ENCODE measurements at regions not wholly inside any gene's neighbourhood (a gene's known extent, or its start where the extent isn't known, plus 50 kb on each side); places are given as distances from the start of the nearest gene placed in this dataset.

Small RNA genes lying in the stretch of these regions (microRNA-seq; reads per million reads assigned to microRNA genes)
- gene MIR5186 (ENCODE audit: borderline microRNAs expressed in 2 of 2) = 0 reads per million in 2 donors

Measured in posterior vena cava (tissue), 2 donors.